Urothelium cell line (cell line): ENCODE measurements at regions not wholly inside any gene's neighbourhood (a gene's known extent, or its start where the extent isn't known, plus 50 kb on each side); places are given as distances from the start of the nearest gene placed in this dataset.

Experiments used
- DNase-seq: peaks from one replicate; pipeline ENCODE4 v3.0.0; 2011; ENCODE audit warnings: low spot score, mixed read lengths
- FAIRE-seq: peaks from 2 replicates; lab custom pipeline; 2011; peaks lifted over from hg19 to GRCh38; lab: Jason Lieb, UNC

DNA sequence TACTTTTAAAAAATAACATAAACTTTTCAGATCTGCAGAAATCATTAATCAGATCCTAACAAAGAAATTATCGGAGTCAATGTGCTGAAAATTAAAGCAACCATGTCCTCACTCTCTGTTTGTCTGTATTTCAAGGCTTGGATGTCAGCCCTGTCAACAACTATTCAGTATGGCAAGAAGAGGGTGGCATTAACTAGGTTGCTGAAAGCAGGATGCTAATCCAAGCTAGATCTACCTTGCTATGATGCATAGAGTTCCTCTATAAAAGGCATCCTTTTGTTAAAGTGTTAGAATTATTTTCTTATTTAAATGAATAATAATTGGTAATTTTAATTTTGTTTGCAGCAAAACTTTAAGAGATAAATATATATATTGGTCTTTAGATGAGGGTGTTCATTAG, 800.8 kb downstream of the CDH11 start:
- FAIRE-seq (no peak), DNase-seq (no peak)

GRCh38 chr16:64317601-64318000, 804.3 kb downstream of the CDH11 start:
- DNase-seq (no peak), FAIRE-seq (no peak)

- FAIRE-seq (no peak), DNase-seq (no peak)
These were observed 808.1 kb downstream of the CDH11 start for GRCh38 chr16:64313726-64314125.

DNA sequence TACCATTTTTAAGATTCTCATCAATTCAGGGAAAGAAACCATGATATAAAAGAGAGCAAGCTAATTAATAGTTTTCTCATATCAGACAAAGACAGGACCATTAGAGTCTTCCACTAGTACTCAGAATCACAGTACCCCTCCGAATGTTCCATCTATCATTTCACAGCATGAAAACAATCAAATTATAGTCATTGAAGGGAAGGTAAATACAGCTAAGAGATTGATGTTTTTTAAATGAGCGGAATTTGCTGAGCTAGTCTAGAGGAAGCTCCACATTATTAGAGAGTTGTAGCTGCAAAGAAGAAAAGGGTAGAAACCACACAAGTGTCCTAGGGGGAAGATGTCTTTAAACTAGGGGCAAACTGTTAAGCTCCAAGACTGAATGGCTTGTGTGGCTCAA, 808.9 kb downstream of the CDH11 start:
- DNase-seq (no peak), FAIRE-seq (no peak)

- FAIRE-seq: no peak
- no peak for DNase-seq
These were observed 809.6 kb downstream of the CDH11 start for GRCh38 chr16:64312292-64312691.

DNA sequence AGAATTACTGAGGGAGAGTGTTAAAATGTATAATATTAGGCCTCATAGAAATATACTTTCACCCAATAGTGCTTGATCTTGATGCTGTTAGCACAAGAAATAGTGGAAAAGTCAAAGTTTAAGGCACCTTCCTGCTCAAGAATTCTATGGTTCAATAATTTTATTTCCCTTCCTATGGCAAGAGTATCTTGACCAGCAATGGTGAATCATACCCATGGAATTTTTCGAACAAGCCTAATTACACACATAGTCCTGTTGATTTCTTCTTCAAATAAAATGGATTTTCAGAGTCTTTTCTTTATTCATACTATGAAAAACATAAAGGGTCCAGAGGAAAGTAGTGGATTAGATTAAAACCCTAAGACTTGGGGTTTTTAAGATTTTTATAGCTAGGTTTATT, 810.6 kb downstream of the CDH11 start:
- no peak for FAIRE-seq
- no peak for DNase-seq

DNA sequence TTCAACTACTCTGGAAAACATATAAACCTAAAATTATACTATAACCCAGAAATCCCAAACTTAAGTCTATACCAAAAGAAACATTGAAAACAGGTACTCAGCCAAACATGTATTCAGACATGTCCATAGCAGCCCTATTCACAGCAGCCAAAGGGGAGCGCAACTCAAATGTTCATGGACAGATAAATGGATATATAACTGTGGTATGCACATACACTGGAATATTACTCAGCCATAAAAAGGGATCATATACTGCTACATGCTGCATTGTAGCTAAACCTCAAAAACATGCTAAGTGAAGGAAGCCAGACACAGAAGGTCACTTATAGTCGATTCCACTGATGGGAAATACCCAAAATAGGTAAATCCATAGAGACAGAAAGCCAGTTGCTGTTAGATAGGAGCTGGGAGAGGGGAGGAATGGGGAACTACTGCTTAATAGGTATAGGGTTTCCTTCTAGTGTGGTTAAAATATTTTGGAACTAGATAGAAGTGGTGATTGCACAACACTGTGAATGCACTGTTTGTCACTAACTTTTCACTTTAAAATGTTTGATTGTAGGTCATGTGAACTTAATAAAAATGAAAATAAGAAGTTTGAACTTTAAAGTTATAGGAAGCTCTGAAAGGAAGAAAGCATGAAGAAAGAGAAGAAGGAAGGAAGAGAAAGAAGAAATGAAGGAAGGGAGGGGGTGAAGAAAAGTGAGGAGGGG, 812.3 kb downstream of the CDH11 start:
- no peak for FAIRE-seq
- no peak for DNase-seq

GRCh38 chr16:64308721-64309120, 813.1 kb downstream of the CDH11 start:
- no peak for FAIRE-seq
- DNase-seq: no peak

- DNase-seq (no peak), FAIRE-seq (no peak)
These were observed 814.4 kb downstream of the CDH11 start for GRCh38 chr16:64307431-64307830.

GRCh38 chr16:64305663-64306062, 816.2 kb downstream of the CDH11 start:
- no peak for FAIRE-seq
- DNase-seq: no peak

- DNase-seq: no peak
- no peak for FAIRE-seq
These were observed 816.9 kb downstream of the CDH11 start for GRCh38 chr16:64304951-64305350.

DNA sequence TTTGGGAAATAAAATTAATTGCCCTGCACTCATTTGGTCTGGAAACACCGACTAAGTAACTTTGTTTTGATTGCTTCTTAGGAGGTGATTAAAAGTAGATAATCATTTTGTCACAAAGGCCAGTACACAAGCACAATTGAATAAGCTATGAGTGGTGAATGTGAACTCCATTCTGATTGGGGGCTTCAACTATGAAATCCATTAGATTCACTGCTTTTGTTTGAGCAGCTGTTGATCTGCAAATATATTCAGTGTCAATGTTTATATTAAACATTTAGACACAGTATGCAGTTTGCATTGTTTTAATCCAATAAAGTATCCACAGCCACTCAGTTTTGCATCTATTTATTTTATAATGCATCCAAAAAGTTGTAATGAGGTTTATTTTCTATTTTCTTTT, 817.5 kb downstream of the CDH11 start:
- DNase-seq: no peak
- no peak for FAIRE-seq

GRCh38 chr16:64297863-64298600, 823.8 kb downstream of the CDH11 start:
- FAIRE-seq (no peak), DNase-seq (no peak)

DNA sequence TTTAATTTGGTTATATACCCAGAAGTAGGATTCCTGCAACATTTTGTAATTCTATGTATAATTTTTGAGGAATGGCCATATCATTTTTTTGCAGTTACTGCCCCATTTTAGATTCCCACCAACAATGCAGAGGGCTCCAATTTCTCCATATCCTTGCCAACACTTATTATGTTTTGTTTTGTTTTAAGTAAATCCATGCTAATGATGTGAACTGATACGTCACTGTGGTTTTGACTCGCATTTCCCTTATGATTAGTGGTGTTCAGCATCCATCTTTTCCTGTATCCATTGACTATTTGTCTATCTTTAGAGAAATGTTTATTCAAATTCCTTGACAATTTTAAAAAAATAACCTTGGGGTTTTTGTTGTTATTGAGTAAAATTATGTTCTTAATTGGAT, 826.4 kb downstream of the CDH11 start:
- FAIRE-seq (no peak), DNase-seq (no peak)

DNA sequence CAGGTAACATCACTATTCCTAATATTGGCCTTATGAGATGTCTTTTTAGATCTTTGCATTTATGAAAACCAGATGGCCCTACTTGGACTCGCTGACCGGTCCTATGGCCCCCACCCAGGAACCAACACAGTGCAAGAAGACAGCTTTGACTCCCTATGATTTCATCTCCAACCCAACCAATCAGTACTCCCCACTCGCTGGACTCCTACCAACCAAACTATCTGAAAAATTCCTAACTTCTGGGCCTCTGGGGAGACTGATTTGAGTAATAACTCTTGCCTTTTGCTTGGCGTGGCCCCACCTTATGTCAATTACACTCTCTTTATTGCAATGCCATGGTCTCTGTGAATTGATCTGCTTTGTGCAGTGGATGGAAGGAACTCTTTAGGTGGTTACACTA, 828.9 kb downstream of the CDH11 start:
- no peak for FAIRE-seq
- no peak for DNase-seq

DNA sequence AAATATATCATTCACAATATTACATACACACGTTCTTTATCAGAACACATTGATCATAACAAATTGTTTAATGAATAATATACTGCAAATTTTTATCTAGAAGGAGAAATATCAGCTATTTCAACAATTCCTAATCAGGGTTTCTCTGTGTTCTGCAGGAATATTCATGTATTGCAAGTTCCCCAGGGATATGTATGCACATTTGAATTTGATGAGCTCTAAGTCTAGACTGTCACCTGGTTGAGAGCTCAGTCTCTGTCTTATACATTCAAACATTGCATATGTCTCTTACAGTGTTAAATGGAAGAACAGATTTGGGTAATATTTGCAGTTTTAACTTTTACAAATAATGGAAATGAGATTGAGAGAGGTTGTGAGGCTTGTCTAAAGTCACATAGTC, 829.7 kb downstream of the CDH11 start:
- FAIRE-seq (no peak), DNase-seq (no peak)

GRCh38 chr16:64290461-64290860, 831.4 kb downstream of the CDH11 start:
- FAIRE-seq: no peak
- no peak for DNase-seq

GRCh38 chr16:64287655-64288528, 834.0 kb downstream of the CDH11 start:
- DNase-seq: no peak
- no peak for FAIRE-seq

DNA sequence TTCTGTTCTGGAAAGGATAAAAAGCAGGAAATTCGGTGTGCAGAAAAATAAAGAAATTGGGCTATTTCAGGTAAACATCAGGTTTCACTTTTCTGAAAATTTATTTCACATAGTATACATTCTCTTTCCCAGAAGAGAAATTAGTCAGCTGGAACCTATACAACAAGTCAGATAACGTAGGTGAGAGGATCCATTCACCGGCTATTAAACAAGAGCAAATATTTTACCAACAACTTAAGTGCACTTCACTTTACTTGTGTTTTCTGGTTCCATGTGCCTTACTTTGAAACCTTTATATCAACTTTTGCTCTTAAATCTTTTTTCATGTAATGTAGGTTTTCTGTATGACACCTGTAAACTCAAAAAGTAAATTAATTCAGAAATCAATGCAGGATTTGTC, 839.7 kb downstream of the CDH11 start:
- DNase-seq (no peak), FAIRE-seq (no peak)

- DNase-seq (no peak), FAIRE-seq (no peak)
These were observed 841.5 kb downstream of the CDH11 start for GRCh38 chr16:64280317-64280716.

- no peak for DNase-seq
- FAIRE-seq: no peak
These were observed 843.7 kb downstream of the CDH11 start for GRCh38 chr16:64278196-64278595.

DNA sequence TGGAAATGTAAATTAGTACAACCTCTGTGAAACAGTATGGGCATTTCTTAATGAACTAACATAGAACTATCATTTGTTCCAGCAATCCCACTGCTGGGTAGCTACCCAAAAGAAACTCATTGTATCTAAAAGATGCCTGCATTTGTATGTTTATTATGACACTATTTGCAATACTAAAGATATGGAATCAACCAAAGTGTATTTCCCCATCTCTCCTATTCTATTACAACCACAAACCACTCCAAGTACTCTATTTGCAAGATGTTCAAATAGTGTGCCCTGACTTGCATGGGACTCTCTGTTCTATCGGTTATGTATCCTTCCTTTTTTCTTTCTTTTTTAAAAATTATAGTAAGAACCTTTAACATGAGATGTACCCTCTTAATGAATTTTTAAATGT, 845.2 kb downstream of the CDH11 start:
- DNase-seq (no peak), FAIRE-seq (no peak)
